GM21619 (cell line): ENCODE measurements at regions not wholly inside any gene's neighbourhood (a gene's known extent, or its start where the extent isn't known, plus 50 kb on each side); places are given as distances from the start of the nearest gene placed in this dataset.
"Not testable (repeated sequence)": the region's sequence is repeated elsewhere in the genome, so short reads cannot be mapped to it uniquely, and the experiment has no call there.

Experiments
- ATAC-seq: cut with Tn5 transposase; IDR thresholded peaks from one replicate; pipeline ENCODE4 v1.9.1; 2021; ENCODE audit not compliant: unreplicated experiment

GRCh38 chr2:236346366-236346765, 82.2 kb upstream of the ASB18 start:
- ATAC-seq = no peak

- ATAC-seq = no peak
These were observed 84.1 kb upstream of the ASB18 start for GRCh38 chr2:236348279-236348678.

- ATAC-seq = no peak
These were observed 84.8 kb upstream of the ASB18 start for GRCh38 chr2:236348976-236349375.

GRCh38 chr2:236350426-236350825, 86.2 kb upstream of the ASB18 start:
- no peak for ATAC-seq

GRCh38 chr2:236351966-236352525, 87.8 kb upstream of the ASB18 start:
- no peak for ATAC-seq

- no peak for ATAC-seq
These were observed 88.8 kb upstream of the ASB18 start for GRCh38 chr2:236352761-236353593.

- no peak for ATAC-seq
These were observed 89.4 kb upstream of the ASB18 start for GRCh38 chr2:236353594-236353942.

GRCh38 chr2:236354056-236354940, 90.1 kb upstream of the ASB18 start:
- ATAC-seq = no peak

GRCh38 chr2:236354973-236355595, 90.9 kb upstream of the ASB18 start:
- no peak for ATAC-seq

- no peak for ATAC-seq
These were observed 91.7 kb upstream of the ASB18 start for GRCh38 chr2:236355911-236356310.

- ATAC-seq = not testable (repeated sequence)
These were observed 92.1 kb upstream of the ASB18 start for GRCh38 chr2:236356321-236356720.

- ATAC-seq = not testable (repeated sequence)
These were observed 94.3 kb upstream of the ASB18 start for GRCh38 chr2:236358482-236358881.

GRCh38 chr2:236359426-236360045, 95.3 kb upstream of the ASB18 start:
- ATAC-seq = no peak

GRCh38 chr2:236360496-236360895, 96.3 kb upstream of the ASB18 start:
- ATAC-seq = no peak

GRCh38 chr2:236363711-236364277, 99.6 kb upstream of the ASB18 start:
- ATAC-seq = no peak

- ATAC-seq = no peak
These were observed 101.2 kb upstream of the ASB18 start for GRCh38 chr2:236365258-236366048.

GRCh38 chr2:236366049-236366387, 101.8 kb upstream of the ASB18 start:
- ATAC-seq = no peak

- no peak for ATAC-seq
These were observed 102.2 kb upstream of the ASB18 start for GRCh38 chr2:236366397-236366796.

- no peak for ATAC-seq
These were observed 103.5 kb upstream of the ASB18 start for GRCh38 chr2:236367506-236368289.
